ENCODE measurements at regions not wholly inside any gene's neighbourhood (a gene's known extent, or its start where the extent isn't known, plus 50 kb on each side); places are given as distances from the start of the nearest gene placed in this dataset.
A peak's percentile ranks its signal among the peaks of the same experiment; 100 is the strongest.
"Not testable (repeated sequence)": the region's sequence is repeated elsewhere in the genome, so short reads cannot be mapped to it uniquely, and the experiment has no call there.

- Mint-ChIP-seq H3K36me3 (ENCODE audit: low read depth) (no peaks in the 10 kb centered on the region), H3K27me3 (ENCODE audit: low read depth) (no peaks in the 10 kb centered on the region), H3K4me3 (no peak overlapping the region), H3K4me1 (no peaks in the 10 kb centered on the region), H3K9me3 (peaks cover 5% of the 10 kb centered on the region), H3K27ac (ENCODE audit: unreplicated experiment) (no peak overlapping the region)
- DNase-seq (ENCODE audit: low read depth, low spot score): no peak
- TF ChIP-seq CTCF (conservative IDR thresholded peaks at IDR 0.05): no peak
Measured at GRCh38 chr3:102348904-102349303, 85.9 kb upstream of the ZPLD1 start.

- TF ChIP-seq CTCF (conservative IDR thresholded peaks at IDR 0.05): no peak
- DNase-seq (ENCODE audit: low read depth, low spot score): no peak
- no peaks in the 10 kb centered on the region for H3K36me3 Mint-ChIP-seq (ENCODE audit: low read depth)
- no peaks in the 10 kb centered on the region for H3K4me1 Mint-ChIP-seq
- no peak overlapping the region for H3K4me3 Mint-ChIP-seq
- no peak overlapping the region for H3K27ac Mint-ChIP-seq (ENCODE audit: unreplicated experiment)
- no peaks in the 10 kb centered on the region for H3K27me3 Mint-ChIP-seq (ENCODE audit: low read depth)
- peaks cover 2% of the 10 kb centered on the region for H3K9me3 Mint-ChIP-seq
Measured at GRCh38 chr3:102353148-102353547, 81.7 kb upstream of the ZPLD1 start.

- Mint-ChIP-seq H3K4me1 (no peaks in the 10 kb centered on the region), H3K36me3 (ENCODE audit: low read depth) (no peaks in the 10 kb centered on the region), H3K9me3 (peaks cover 2% of the 10 kb centered on the region), H3K4me3 (no peak overlapping the region), H3K27ac (ENCODE audit: unreplicated experiment) (no peak overlapping the region), H3K27me3 (ENCODE audit: low read depth) (no peaks in the 10 kb centered on the region)
- no peak for TF ChIP-seq CTCF (conservative IDR thresholded peaks at IDR 0.05)
- no peak for DNase-seq (ENCODE audit: low read depth, low spot score)
Measured at GRCh38 chr3:102353805-102354204, 81.0 kb upstream of the ZPLD1 start.

- no peaks in the 10 kb centered on the region for H3K27me3 Mint-ChIP-seq (ENCODE audit: low read depth)
- H3K27ac Mint-ChIP-seq (ENCODE audit: unreplicated experiment): no peak overlapping the region
- DNase-seq (ENCODE audit: low read depth, low spot score): no peak
- H3K4me1 Mint-ChIP-seq: peaks cover under 1% of the 10 kb centered on the region
- H3K9me3 Mint-ChIP-seq: peaks cover 2% of the 10 kb centered on the region
- H3K4me3 Mint-ChIP-seq: no peak overlapping the region
- no peak for TF ChIP-seq CTCF (conservative IDR thresholded peaks at IDR 0.05)
- H3K36me3 Mint-ChIP-seq (ENCODE audit: low read depth): no peaks in the 10 kb centered on the region
Measured at GRCh38 chr3:102354818-102355515, 79.8 kb upstream of the ZPLD1 start.

- H3K27me3 Mint-ChIP-seq (ENCODE audit: low read depth): no peaks in the 10 kb centered on the region
- H3K4me1 Mint-ChIP-seq: peaks cover 5% of the 10 kb centered on the region
- H3K4me3 Mint-ChIP-seq: no peak overlapping the region
- no peak overlapping the region for H3K27ac Mint-ChIP-seq (ENCODE audit: unreplicated experiment)
- no peaks in the 10 kb centered on the region for H3K36me3 Mint-ChIP-seq (ENCODE audit: low read depth)
- TF ChIP-seq CTCF (conservative IDR thresholded peaks at IDR 0.05): no peak
- DNase-seq (ENCODE audit: low read depth, low spot score): no peak
- no peaks in the 10 kb centered on the region for H3K9me3 Mint-ChIP-seq
Measured at GRCh38 chr3:102356506-102356905, 78.3 kb upstream of the ZPLD1 start.

GRCh38 chr3:102357313-102357712 lies 77.5 kb upstream of the ZPLD1 start:
- not testable (repeated sequence) for H3K9me3 Mint-ChIP-seq; H3K36me3 Mint-ChIP-seq (ENCODE audit: low read depth); H3K4me3 Mint-ChIP-seq; DNase-seq (ENCODE audit: low read depth, low spot score); H3K4me1 Mint-ChIP-seq; H3K27me3 Mint-ChIP-seq (ENCODE audit: low read depth)
- peak overlapping the region; percentile 68 for H3K27ac Mint-ChIP-seq (ENCODE audit: unreplicated experiment)

All from neural crest cell (in vitro differentiated cells).